GM23338 (cell line): ENCODE measurements at regions not wholly inside any gene's neighbourhood (a gene's known extent, or its start where the extent isn't known, plus 50 kb on each side); places are given as distances from the start of the nearest gene placed in this dataset.

Source experiments
- CREB1 ChIP-seq: fragments of 250-450 bp; sonication (Bioruptor Pico); IDR thresholded peaks from 2 replicates; pipeline ENCODE4 v1.5.0; 2020; ENCODE audit warnings: low read depth, mild to moderate bottlenecking, moderate library complexity
- CTCF ChIP-seq, 2 experiments: fragments of 200-600 bp in 1 of 2; sonication (generic) in 1 of 2; conservative IDR thresholded peaks; 2 replicates each; pipeline versions ENCODE4 v1.5.1 to v1.6.1; 2016 to 2017; ENCODE audit warnings: antibody characterized with exemption in 2 of 2, low read depth in 2 of 2, mild to moderate bottlenecking in 2 of 2, moderate library complexity in 1 of 2
- ETS1 ChIP-seq: IDR thresholded peaks from 2 replicates; pipeline ENCODE4 v1.6.1; 2016; ENCODE audit warnings: antibody characterized with exemption
- EZH2 ChIP-seq: fragments of 200-600 bp; sonication (generic); IDR thresholded peaks from one replicate; pipeline ENCODE4 v1.8.0; 2017; ENCODE audit warnings: antibody characterized with exemption, mild to moderate bottlenecking, low read depth; ENCODE audit not compliant: unreplicated experiment
- EZH2phosphoT487 ChIP-seq: fragments of 200-600 bp; sonication (generic); IDR thresholded peaks from one replicate; pipeline ENCODE4 v1.8.1; 2018; ENCODE audit warnings: antibody characterized with exemption; ENCODE audit not compliant: unreplicated experiment
- JUNB ChIP-seq: IDR thresholded peaks from one replicate; pipeline ENCODE4 v1.6.1; 2016; ENCODE audit warnings: antibody characterized with exemption; ENCODE audit not compliant: unreplicated experiment
- NANOG ChIP-seq: IDR thresholded peaks from 2 replicates; pipeline ENCODE4 v1.6.1; 2016; ENCODE audit warnings: antibody characterized with exemption, borderline replicate concordance
- POLR2AphosphoS5 ChIP-seq: IDR thresholded peaks from 2 replicates; pipeline ENCODE4 v1.6.1; 2016; ENCODE audit warnings: antibody characterized with exemption, low read depth
- REST ChIP-seq: IDR thresholded peaks from one replicate; pipeline ENCODE4 v1.6.1; 2018; ENCODE audit warnings: antibody characterized with exemption; ENCODE audit not compliant: unreplicated experiment
- STAT1 ChIP-seq: IDR thresholded peaks from one replicate; pipeline ENCODE4 v1.6.1; 2016; ENCODE audit warnings: antibody characterized with exemption; ENCODE audit not compliant: unreplicated experiment
- ZNF114 ChIP-seq: fragments of 250-450 bp; sonication (Bioruptor Pico); IDR thresholded peaks from 2 replicates; pipeline ENCODE4 v1.5.0; 2020; ENCODE audit warnings: mild to moderate bottlenecking, moderate library complexity
- ZNF331 ChIP-seq: fragments of 250-450 bp; sonication (Bioruptor Pico); IDR thresholded peaks from 2 replicates; pipeline ENCODE4 v1.5.0; 2020; ENCODE audit warnings: low read depth, mild to moderate bottlenecking, moderate library complexity
- ZNF462 ChIP-seq: fragments of 250-450 bp; sonication (Bioruptor Pico); IDR thresholded peaks from 2 replicates; pipeline ENCODE4 v1.5.0; 2020; ENCODE audit warnings: mild to moderate bottlenecking, moderate library complexity

GRCh38 chr13:79108914-79109643, 297.0 kb downstream of the RBM26 start:
- no peak for TF ChIP-seq EZH2
- TF ChIP-seq CTCF (conservative IDR thresholded peaks at IDR 0.05; ENCODE audit: low read depth in 2 of 2), result no peak
- no peak for TF ChIP-seq EZH2phosphoT487
- TF ChIP-seq POLR2AphosphoS5, result no peak
- TF ChIP-seq REST, result no peak
- no peak for TF ChIP-seq JUNB
- TF ChIP-seq CREB1 (CRISPR knock-in tag), result no peak
- TF ChIP-seq NANOG, result no peak
- TF ChIP-seq ZNF462 (CRISPR knock-in tag), result no peak
- TF ChIP-seq ZNF331 (CRISPR knock-in tag), result no peak
- no peak for TF ChIP-seq ETS1
- no peak for TF ChIP-seq ZNF114 (CRISPR knock-in tag)
- no peak for TF ChIP-seq STAT1
